Neural progenitor cell (in vitro differentiated cells): ENCODE measurements at regions not wholly inside any gene's neighbourhood (a gene's known extent, or its start where the extent isn't known, plus 50 kb on each side); places are given as distances from the start of the nearest gene placed in this dataset.

Experiments used
- CTCF ChIP-seq: fragments of 200-600 bp; sonication (generic); IDR thresholded peaks from 2 replicates; pipeline ENCODE4 v1.5.1; 2017; ENCODE audit warnings: antibody characterized with exemption, mild to moderate bottlenecking
- EZH2 ChIP-seq: fragments of 200-600 bp; sonication (generic); IDR thresholded peaks from 2 replicates; pipeline ENCODE4 v1.6.1; 2017; ENCODE audit warnings: antibody characterized with exemption, mild to moderate bottlenecking, moderate library complexity

GRCh38 chr4:96012687-96013086 lies 172.8 kb downstream of the PDHA2 start:
- TF ChIP-seq CTCF (no peak), EZH2 (no peak)
